GM23338 (cell line): ENCODE measurements at regions not wholly inside any gene's neighbourhood (a gene's known extent, or its start where the extent isn't known, plus 50 kb on each side); places are given as distances from the start of the nearest gene placed in this dataset.

Source experiments
- ATAC-seq: fragments of 200-7000 bp; cut with Tn5 transposase; 3 replicates; pipeline ENCODE4 v1.9.1; 2020
- DNase-seq: peaks from one replicate; pipeline ENCODE4 v3.0.0-alpha.2; 2015; ENCODE audit warnings: low spot score
- H2AFZ ChIP-seq: fragments of 200-600 bp; sonication (generic); 2 replicates; pipeline ENCODE4 v1.8.0; 2016; ENCODE audit warnings: antibody characterized with exemption, mild to moderate bottlenecking, moderate library complexity
- H3F3A ChIP-seq: fragments of 200-600 bp; sonication (generic); replicated peaks from 2 replicates; pipeline ENCODE4 v1.8.0; 2017; ENCODE audit warnings: antibody characterized with exemption, mixed run types, low read depth
- H3K27ac ChIP-seq: fragments of 200-600 bp; sonication (generic); 2 replicates; pipeline ENCODE4 v1.6.1; 2016; ENCODE audit warnings: low read depth
- H3K27me3 ChIP-seq: fragments of 200-600 bp; sonication (generic); 2 replicates; pipeline ENCODE4 v1.8.0; 2016; ENCODE audit warnings: mild to moderate bottlenecking, mixed run types, moderate library complexity; ENCODE audit not compliant: insufficient read depth
- H3K36me3 ChIP-seq: fragments of 200-600 bp; sonication (generic); 2 replicates; pipeline ENCODE4 v1.8.0; 2016; ENCODE audit warnings: mild to moderate bottlenecking; ENCODE audit not compliant: insufficient read depth
- H3K4me1 ChIP-seq: fragments of 200-600 bp; sonication (generic); 2 replicates; pipeline ENCODE4 v1.8.0; 2016; ENCODE audit warnings: mild to moderate bottlenecking, moderate library complexity; ENCODE audit not compliant: insufficient read depth
- H3K4me2 ChIP-seq: fragments of 200-600 bp; sonication (generic); 2 replicates; pipeline ENCODE4 v1.7.1; 2017; ENCODE audit warnings: mixed run types
- H3K4me3 ChIP-seq: fragments of 200-600 bp; sonication (generic); 2 replicates; pipeline ENCODE4 v1.6.1; 2016; ENCODE audit warnings: mixed run types
- H3K79me2 ChIP-seq: fragments of 200-600 bp; sonication (generic); replicated peaks from 2 replicates; pipeline ENCODE4 v1.8.0; 2017; ENCODE audit warnings: mild to moderate bottlenecking; ENCODE audit not compliant: insufficient read depth
- H3K9me2 ChIP-seq: fragments of 200-600 bp; sonication (generic); 2 replicates; pipeline ENCODE4 v1.8.0; 2017; ENCODE audit not compliant: insufficient read depth
- H4K20me1 ChIP-seq: fragments of 200-600 bp; sonication (generic); replicated peaks from 2 replicates; pipeline ENCODE4 v1.8.0; 2017; ENCODE audit warnings: mild to moderate bottlenecking; ENCODE audit not compliant: insufficient read depth
- H3K27ac Mint-ChIP-seq: 2 replicates; pipeline ENCODE4 v1.8.0; 2020; ENCODE audit warnings: inconsistent platforms, mild to moderate bottlenecking, moderate library complexity, mixed read lengths
- H3K27me3 Mint-ChIP-seq: 3 replicates; pipeline ENCODE4 v1.8.0; 2022; ENCODE audit warnings: low read depth, mild to moderate bottlenecking, moderate library complexity, mixed read lengths, inconsistent platforms; ENCODE audit not compliant: insufficient read depth, poor library complexity
- H3K36me3 Mint-ChIP-seq: 3 replicates; pipeline ENCODE4 v1.8.0; 2021; ENCODE audit warnings: low read depth, mild to moderate bottlenecking, inconsistent platforms, moderate library complexity, mixed read lengths
- H3K4me1 Mint-ChIP-seq: 3 replicates; pipeline ENCODE4 v1.8.0; 2020; ENCODE audit warnings: mild to moderate bottlenecking, inconsistent platforms, mixed read lengths
- H3K4me3 Mint-ChIP-seq: 3 replicates; pipeline ENCODE4 v1.8.0; 2021; ENCODE audit warnings: moderate library complexity, mild to moderate bottlenecking, inconsistent platforms, mixed read lengths
- H3K9me3 Mint-ChIP-seq: 3 replicates; pipeline ENCODE4 v1.8.0; 2020; ENCODE audit warnings: moderate library complexity, mild to moderate bottlenecking, inconsistent platforms, mixed read lengths
- CREB1 ChIP-seq: fragments of 250-450 bp; sonication (Bioruptor Pico); IDR thresholded peaks from 2 replicates; pipeline ENCODE4 v1.5.0; 2020; ENCODE audit warnings: low read depth, mild to moderate bottlenecking, moderate library complexity
- JUNB ChIP-seq: IDR thresholded peaks from one replicate; pipeline ENCODE4 v1.6.1; 2016; ENCODE audit warnings: antibody characterized with exemption; ENCODE audit not compliant: unreplicated experiment
- POLR2AphosphoS5 ChIP-seq: IDR thresholded peaks from 2 replicates; pipeline ENCODE4 v1.6.1; 2016; ENCODE audit warnings: antibody characterized with exemption, low read depth
- REST ChIP-seq: IDR thresholded peaks from one replicate; pipeline ENCODE4 v1.6.1; 2018; ENCODE audit warnings: antibody characterized with exemption; ENCODE audit not compliant: unreplicated experiment
- ZNF114 ChIP-seq: fragments of 250-450 bp; sonication (Bioruptor Pico); IDR thresholded peaks from 2 replicates; pipeline ENCODE4 v1.5.0; 2020; ENCODE audit warnings: mild to moderate bottlenecking, moderate library complexity
- TF ChIP-seq, protein P1 (sequence below), 2 experiments: fragments of 200-600 bp in 1 of 2; sonication (generic) in 1 of 2; conservative IDR thresholded peaks; 2 replicates each; pipeline versions ENCODE4 v1.5.1 to v1.6.1; 2016 to 2017; ENCODE audit warnings: antibody characterized with exemption in 2 of 2, low read depth in 2 of 2, mild to moderate bottlenecking in 2 of 2, moderate library complexity in 1 of 2
- TF ChIP-seq, protein P2 (sequence below): IDR thresholded peaks from 2 replicates; pipeline ENCODE4 v1.6.1; 2016; ENCODE audit warnings: antibody characterized with exemption

DNA sequence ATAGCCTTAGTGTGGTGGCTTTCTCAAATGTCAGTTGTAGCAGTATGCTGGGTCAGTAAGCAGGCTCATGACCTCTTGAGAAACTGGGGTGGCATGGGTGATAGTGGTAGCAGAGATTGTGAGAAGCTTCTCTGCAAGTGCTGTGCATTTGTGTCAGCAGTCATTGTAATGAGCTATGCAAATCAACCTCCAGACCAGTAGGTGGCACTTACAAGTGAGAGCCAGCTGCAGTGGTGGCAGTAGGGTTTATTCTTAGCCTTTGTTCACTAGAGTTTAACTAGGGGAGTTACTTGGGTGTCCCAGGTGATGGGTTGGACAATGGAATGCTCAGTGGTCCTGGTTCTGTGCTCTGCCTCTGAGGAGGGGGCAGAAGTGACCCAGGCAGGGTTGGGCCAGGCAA, 818.7 kb downstream of the PCDH7 start:
- Histone ChIP-seq H3K27ac (no peak overlapping the region), H3K36me3 (no peaks in the 10 kb centered on the region), H3K4me1 (peaks cover 5% of the 10 kb centered on the region; the same call in 1 of the 2 replicates), H3K4me2 (no peak overlapping the region), H3K79me2 (no peaks in the 10 kb centered on the region), H2AFZ (peak overlapping the region; percentile 20; the same call in 1 of the 2 replicates), H3K9me2 (no peaks in the 10 kb centered on the region), H3F3A (no peaks in the 10 kb centered on the region), H3K4me3 (no peak overlapping the region), H3K27me3 (no peaks in the 10 kb centered on the region), H4K20me1 (no peaks in the 10 kb centered on the region)
- Mint-ChIP-seq H3K9me3 (peaks cover 8% of the 10 kb centered on the region; the same call in 1 of the 3 replicates), H3K36me3 (peaks cover 5% of the 10 kb centered on the region; the same call in 2 of the 3 replicates), H3K27me3 (no peaks in the 10 kb centered on the region), H3K27ac (peak overlapping the region; percentile 47; the same call in 1 of the 2 replicates), H3K4me1 (peaks cover 7% of the 10 kb centered on the region), H3K4me3 (no peak overlapping the region)
- TF ChIP-seq, protein P1, sequence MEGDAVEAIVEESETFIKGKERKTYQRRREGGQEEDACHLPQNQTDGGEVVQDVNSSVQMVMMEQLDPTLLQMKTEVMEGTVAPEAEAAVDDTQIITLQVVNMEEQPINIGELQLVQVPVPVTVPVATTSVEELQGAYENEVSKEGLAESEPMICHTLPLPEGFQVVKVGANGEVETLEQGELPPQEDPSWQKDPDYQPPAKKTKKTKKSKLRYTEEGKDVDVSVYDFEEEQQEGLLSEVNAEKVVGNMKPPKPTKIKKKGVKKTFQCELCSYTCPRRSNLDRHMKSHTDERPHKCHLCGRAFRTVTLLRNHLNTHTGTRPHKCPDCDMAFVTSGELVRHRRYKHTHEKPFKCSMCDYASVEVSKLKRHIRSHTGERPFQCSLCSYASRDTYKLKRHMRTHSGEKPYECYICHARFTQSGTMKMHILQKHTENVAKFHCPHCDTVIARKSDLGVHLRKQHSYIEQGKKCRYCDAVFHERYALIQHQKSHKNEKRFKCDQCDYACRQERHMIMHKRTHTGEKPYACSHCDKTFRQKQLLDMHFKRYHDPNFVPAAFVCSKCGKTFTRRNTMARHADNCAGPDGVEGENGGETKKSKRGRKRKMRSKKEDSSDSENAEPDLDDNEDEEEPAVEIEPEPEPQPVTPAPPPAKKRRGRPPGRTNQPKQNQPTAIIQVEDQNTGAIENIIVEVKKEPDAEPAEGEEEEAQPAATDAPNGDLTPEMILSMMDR (conservative IDR thresholded peaks at IDR 0.05; ENCODE audit: low read depth in 2 of 2) = peak; percentile 32 to 46
- TF ChIP-seq POLR2AphosphoS5 = no peak
- DNase-seq (peak; percentile 25), ATAC-seq (peak; percentile 42; the same call in 2 of the 3 replicates)

DNA sequence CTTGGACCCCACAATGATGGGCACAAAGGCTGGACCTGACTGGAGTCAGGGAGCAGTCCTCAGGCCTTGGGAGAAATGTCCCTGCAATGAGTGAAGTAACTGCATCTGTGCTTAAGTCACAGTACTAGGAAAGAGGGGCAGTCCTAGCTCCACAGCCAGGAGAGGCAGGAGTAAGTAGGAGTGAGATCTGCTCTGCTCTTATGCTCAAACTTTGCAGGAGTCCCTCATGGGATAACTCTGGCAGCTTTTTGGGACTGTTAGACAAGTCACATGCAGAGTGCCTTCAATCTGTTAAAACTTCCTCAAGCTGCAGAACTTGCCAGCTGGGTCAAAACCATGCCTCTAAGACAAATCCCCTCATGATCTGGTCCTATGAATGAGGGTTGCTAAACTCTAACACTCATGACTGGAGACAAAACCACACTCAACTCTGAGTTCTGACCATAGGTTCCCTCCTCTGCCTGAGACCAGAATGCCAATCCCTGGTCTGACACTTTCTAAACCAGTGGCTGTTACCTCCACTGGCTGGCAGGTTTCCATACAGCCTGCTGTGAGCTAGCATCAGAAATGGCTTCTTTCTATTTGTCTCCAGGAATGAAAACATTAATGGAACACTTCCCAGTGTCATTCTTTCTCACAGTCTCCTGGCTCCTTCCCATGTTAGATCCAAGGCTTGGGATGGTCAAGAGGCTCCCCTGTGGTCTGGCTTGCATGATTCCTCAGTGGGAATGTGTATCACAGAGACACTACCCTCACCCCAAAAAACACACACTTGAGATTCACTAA, 819.3 kb downstream of the PCDH7 start:
- Mint-ChIP-seq H3K27me3 (no peaks in the 10 kb centered on the region), H3K27ac (no peak overlapping the region), H3K4me1 (peaks cover 7% of the 10 kb centered on the region), H3K4me3 (no peak overlapping the region), H3K36me3 (peaks cover 5% of the 10 kb centered on the region; the same call in 2 of the 3 replicates), H3K9me3 (0 out of 3 replicates have a peak, but pooled peaks cover 8% of the 10 kb centered on the region)
- no peaks in the 10 kb centered on the region for H3K79me2 ChIP-seq
- H3K4me3 ChIP-seq = no peak overlapping the region
- peaks cover 5% of the 10 kb centered on the region; the same call in 1 of the 2 replicates for H3K4me1 ChIP-seq
- no peak overlapping the region for H3K27ac ChIP-seq
- ATAC-seq (no peak), DNase-seq (no peak)
- H2AFZ ChIP-seq = no peak overlapping the region
- H4K20me1 ChIP-seq = no peaks in the 10 kb centered on the region
- no peaks in the 10 kb centered on the region for H3K27me3 ChIP-seq
- no peaks in the 10 kb centered on the region for H3F3A ChIP-seq
- no peaks in the 10 kb centered on the region for H3K9me2 ChIP-seq
- no peaks in the 10 kb centered on the region for H3K36me3 ChIP-seq
- no peak overlapping the region for H3K4me2 ChIP-seq
- TF ChIP-seq, protein P1 (conservative IDR thresholded peaks at IDR 0.05; ENCODE audit: low read depth in 2 of 2) = no peak
- no peak for TF ChIP-seq ZNF114
- no peak for TF ChIP-seq JUNB
- TF ChIP-seq REST = no peak
- TF ChIP-seq CREB1 = no peak
- TF ChIP-seq, protein P2, sequence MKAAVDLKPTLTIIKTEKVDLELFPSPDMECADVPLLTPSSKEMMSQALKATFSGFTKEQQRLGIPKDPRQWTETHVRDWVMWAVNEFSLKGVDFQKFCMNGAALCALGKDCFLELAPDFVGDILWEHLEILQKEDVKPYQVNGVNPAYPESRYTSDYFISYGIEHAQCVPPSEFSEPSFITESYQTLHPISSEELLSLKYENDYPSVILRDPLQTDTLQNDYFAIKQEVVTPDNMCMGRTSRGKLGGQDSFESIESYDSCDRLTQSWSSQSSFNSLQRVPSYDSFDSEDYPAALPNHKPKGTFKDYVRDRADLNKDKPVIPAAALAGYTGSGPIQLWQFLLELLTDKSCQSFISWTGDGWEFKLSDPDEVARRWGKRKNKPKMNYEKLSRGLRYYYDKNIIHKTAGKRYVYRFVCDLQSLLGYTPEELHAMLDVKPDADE = no peak
